ENCODE measurements at regions not wholly inside any gene's neighbourhood (a gene's known extent, or its start where the extent isn't known, plus 50 kb on each side); places are given as distances from the start of the nearest gene placed in this dataset.
"Not testable (repeated sequence)": the region's sequence is repeated elsewhere in the genome, so short reads cannot be mapped to it uniquely, and the experiment has no call there.

- DNase-seq: not testable (repeated sequence)
Observed at GRCh38 chr5:86566030-86566429, 51.7 kb upstream of the COX7C start.
